HG03175 (cell line): ENCODE measurements at regions not wholly inside any gene's neighbourhood (a gene's known extent, or its start where the extent isn't known, plus 50 kb on each side); places are given as distances from the start of the nearest gene placed in this dataset.

Experiments
- ATAC-seq: cut with Tn5 transposase; IDR thresholded peaks from one replicate; pipeline ENCODE4 v1.9.1; 2021; ENCODE audit warnings: mild to moderate bottlenecking, moderate library complexity; ENCODE audit not compliant: unreplicated experiment

DNA sequence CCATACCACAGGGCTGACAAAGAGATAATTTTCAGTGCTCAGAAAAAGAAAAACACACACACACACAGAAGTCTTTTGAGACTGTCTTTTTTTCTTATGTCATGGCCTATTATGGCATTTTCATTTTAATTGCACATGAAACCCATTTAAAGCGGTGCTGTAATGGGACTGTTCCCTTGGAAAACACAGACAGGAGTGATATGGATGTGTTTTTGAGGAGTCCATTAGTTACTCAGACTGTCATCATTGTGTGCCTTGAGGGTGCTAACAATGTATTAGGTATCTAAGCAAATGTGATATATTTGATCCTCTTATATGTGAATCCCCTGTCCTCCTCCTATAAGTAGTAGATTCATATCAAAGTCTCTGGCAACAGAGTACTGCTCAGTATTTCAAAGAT, 642.0 kb upstream of the WWC1 start:
- no peak for ATAC-seq

DNA sequence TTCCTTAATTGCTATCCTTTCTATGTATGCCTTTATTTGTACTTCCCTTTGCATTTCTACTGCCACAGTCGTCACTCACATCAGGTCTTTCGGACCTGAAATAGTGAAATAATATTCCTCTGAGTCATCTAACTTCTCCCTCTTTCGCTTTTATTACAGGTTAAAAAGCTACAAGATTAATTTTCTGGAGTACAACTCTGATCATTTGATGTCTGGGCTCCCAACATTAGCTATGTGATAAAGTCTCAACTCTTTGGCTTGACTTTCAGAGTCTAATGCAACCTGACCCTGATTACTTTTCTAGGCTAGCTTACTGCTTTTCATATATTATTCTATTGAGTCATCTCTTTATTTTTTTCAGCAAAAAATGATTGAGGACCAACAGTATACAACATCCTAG, 638.8 kb upstream of the WWC1 start:
- no peak for ATAC-seq

- ATAC-seq = no peak
Measured at GRCh38 chr5:167653645-167654106, 637.8 kb upstream of the WWC1 start.

GRCh38 chr5:167657016-167657415, 634.4 kb upstream of the WWC1 start:
- ATAC-seq = no peak

DNA sequence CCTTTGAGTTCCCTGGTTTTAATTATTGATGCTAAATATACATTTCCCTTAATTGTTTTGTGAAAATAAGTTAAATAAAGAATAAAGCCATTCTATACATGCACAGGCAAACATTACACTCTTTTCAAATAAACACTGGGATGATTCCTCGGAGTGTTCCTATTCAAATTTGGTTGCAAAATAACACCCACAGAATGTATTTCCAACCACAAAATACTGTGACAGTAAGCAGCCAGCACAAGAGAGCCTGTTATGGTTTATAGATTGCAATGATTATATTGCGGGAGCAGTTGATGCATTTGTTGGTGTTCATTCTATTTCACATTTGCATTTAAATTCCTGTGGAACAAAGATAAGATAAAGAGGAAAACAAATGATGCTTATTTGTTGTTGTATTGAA, 632.6 kb upstream of the WWC1 start:
- ATAC-seq = no peak

DNA sequence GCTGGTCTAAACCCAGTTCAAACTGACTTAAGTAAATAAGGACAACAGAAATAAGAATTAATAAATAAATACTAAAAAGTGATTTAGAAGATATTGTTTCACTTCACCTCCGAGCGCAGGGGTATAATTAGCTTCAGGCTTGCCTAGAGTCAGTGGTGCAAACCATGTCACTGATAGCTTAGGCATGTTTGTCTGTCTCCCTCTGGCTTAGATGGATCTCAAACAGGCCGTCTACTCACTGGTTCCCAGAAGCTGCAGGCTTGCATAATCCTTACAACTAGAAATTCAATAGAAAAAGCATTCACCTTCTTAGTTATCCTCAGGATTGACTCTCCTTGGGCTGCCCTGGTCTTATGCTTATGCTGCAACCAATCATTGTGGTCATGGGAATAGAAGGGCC, 629.8 kb upstream of the WWC1 start:
- no peak for ATAC-seq

GRCh38 chr5:167664222-167664804, 627.1 kb upstream of the WWC1 start:
- no peak for ATAC-seq

DNA sequence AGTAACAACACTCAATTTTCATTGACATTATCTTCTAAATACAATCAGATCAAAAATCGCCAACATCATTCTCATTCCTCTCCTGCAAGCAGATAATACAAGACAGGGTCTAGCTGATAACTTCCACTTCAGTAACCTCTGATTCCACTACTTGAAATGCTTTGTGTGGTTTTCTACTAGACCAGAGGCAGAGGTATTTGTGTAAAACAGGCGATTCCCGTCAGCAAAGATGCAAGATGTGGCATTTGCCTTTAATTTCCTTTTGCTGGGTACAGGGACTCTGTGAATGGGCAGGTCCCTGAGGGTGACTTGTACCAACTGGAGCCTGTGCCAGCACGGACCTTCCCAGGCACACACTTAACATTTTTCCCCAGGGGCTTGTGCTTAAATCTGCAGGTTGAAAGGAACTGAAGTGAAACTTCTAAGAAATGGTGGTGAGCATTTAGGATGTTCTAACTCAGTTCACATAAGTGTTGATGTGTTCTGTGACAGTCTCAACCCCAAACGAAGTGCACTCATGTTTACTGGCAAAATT, 625.5 kb upstream of the WWC1 start:
- no peak for ATAC-seq

- no peak for ATAC-seq
Measured at GRCh38 chr5:167671176-167671575, 620.3 kb upstream of the WWC1 start.

GRCh38 chr5:167673942-167674341, 617.5 kb upstream of the WWC1 start:
- ATAC-seq = no peak

DNA sequence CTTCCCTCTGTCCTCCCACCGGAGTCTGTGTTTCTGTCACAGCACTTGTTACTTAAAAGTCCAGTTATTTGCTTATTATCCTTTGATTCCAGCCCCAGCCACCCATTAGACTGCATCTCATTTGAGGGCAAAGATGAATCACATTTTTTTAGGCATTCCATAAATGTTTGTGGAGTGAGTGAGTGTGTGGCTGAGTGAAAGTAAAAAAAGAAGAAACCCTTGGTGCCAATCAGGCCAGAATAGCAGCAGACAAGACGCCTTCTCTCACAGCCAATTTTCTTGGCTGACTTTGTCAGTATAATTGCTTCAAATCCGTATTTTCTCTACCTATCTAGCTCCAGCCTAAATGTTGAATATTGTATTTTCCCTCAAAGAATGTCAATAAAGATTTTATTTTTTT, 613.0 kb upstream of the WWC1 start:
- ATAC-seq = no peak

DNA sequence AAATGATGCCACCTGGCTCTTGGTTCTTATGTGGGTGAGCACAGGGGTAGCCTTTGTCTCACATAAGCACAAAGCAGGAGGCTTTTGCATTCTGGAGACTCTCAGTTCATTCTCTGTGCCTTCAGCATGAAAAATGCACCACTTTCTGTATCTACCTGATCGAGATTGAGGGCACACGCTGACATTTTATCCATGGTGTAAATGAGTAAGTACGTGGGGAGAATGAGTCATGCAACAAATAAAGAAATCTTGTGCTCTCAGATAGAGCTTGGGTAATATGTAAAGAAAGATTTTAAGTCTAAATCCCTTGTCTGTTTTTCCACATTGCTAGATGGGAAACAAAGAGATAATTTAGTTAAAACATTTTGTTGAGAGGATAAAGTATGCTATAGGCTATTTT, 607.2 kb upstream of the WWC1 start:
- no peak for ATAC-seq

- ATAC-seq = no peak
Measured at GRCh38 chr5:167688341-167689130, 602.9 kb upstream of the WWC1 start.

- ATAC-seq = no peak
Measured at GRCh38 chr5:167694325-167695147, 596.9 kb upstream of the WWC1 start.

DNA sequence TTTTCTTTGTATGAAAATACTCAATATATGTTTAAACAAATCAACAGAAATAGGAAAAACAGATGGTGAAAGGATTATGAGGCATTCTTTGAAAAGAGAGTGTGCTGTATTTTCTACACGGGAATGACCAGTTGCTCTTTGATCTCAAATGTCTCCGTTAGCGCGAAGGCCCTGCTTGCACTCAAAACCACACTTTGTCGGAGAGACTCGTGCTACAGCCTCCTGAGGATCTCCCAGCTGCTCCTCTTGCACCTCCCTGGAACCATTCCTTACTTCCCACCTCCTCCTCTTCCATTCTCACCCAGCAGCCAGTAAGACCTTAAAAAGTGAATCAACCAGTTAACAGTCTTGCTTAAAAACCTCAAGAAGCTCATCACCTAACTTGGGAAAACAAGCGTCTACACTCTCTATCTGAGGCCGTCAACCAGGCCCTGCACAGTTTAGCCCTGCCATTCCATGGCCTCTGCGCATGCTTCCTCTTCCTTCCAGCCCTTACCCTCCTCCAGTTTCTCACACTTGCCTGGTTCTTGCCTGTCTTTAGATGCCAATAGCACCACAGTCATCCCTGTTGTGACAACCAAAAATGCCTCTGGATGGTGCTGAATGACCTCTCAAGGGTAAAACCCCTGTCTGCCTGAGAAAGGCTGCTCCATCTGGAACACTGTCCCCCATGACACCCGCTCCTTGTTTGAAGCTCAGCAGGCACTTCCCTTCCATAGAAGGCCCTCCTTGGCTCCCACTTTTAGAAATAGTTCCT, 594.7 kb upstream of the WWC1 start:
- ATAC-seq = no peak

GRCh38 chr5:167699432-167699831, 592.0 kb upstream of the WWC1 start:
- ATAC-seq = no peak

GRCh38 chr5:167701051-167701450, 590.4 kb upstream of the WWC1 start:
- no peak for ATAC-seq

GRCh38 chr5:167702014-167702413, 589.4 kb upstream of the WWC1 start:
- ATAC-seq = no peak

DNA sequence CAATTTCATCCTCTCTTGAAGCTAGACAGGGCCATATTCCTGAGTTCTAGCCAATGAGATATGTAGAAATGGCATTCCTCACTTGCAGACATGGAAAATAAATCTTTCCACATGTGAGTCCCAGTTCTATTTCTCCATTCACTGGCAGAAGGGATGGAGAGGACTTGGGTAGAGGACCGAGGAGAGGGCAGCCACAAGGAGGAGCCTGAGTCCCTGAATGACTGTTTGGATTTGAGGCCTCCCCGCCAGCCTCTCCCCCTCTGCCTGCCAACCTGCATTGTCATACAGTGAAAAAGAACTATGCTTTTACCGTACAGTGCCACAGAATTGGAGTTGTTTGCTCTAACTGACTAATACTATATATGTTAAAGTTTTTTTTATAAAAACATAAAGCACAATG, 583.0 kb upstream of the WWC1 start:
- ATAC-seq = no peak

DNA sequence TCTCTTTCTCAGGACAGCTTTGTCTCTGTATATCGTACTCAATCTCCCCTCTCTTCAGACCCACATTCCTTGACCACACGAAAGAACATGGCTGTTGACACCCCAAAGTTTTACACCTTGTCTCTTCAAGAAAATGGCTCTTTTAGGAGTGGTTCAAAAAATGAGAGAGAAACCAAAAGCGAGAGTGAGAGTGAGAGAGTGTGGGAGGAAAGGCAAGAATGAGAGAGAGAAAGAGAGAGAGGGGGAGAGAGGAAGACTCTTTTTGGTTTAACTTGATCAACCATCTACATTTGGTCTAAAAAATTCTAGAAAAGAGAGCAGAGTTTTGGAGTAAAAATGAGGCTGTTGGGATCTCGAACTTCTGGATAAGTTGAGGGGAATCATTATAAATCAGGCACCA, 581.8 kb upstream of the WWC1 start:
- no peak for ATAC-seq
